Ishikawa (cell line): ENCODE measurements at regions not wholly inside any gene's neighbourhood (a gene's known extent, or its start where the extent isn't known, plus 50 kb on each side); places are given as distances from the start of the nearest gene placed in this dataset.

Experiments used
- CEBPB ChIP-seq: IDR thresholded peaks from 2 replicates; pipeline ENCODE4 v1.6.1; 2012
- CREB1 ChIP-seq: IDR thresholded peaks from 2 replicates; pipeline ENCODE4 v1.6.1; 2012; ENCODE audit warnings: low read depth
- EGR1 ChIP-seq: IDR thresholded peaks from 2 replicates; pipeline ENCODE4 v1.6.1; 2012
- EP300 ChIP-seq: IDR thresholded peaks from 2 replicates; pipeline ENCODE4 v1.6.1; 2012; ENCODE audit warnings: borderline replicate concordance
- FOXM1 ChIP-seq: IDR thresholded peaks from 2 replicates; pipeline ENCODE4 v1.6.1; 2012; ENCODE audit warnings: low read depth, borderline replicate concordance
- MAX ChIP-seq: IDR thresholded peaks from 2 replicates; pipeline ENCODE4 v1.6.1; 2012
- NFIC ChIP-seq: IDR thresholded peaks from 2 replicates; pipeline ENCODE4 v1.6.1; 2012
- RAD21 ChIP-seq: IDR thresholded peaks from 2 replicates; pipeline ENCODE4 v1.6.1; 2012; ENCODE audit warnings: low read depth
- REST ChIP-seq: IDR thresholded peaks from 2 replicates; pipeline ENCODE4 v1.6.1; 2012; ENCODE audit warnings: low read depth, mild to moderate bottlenecking
- TAF1 ChIP-seq: IDR thresholded peaks from 2 replicates; pipeline ENCODE4 v1.6.1; 2012; ENCODE audit warnings: low read depth, mild to moderate bottlenecking
- TCF12 ChIP-seq: IDR thresholded peaks from 2 replicates; pipeline ENCODE4 v1.6.1; 2012; ENCODE audit warnings: low read depth
- TEAD4 ChIP-seq: IDR thresholded peaks from 2 replicates; pipeline ENCODE4 v1.6.1; 2012
- YY1 ChIP-seq: IDR thresholded peaks from 2 replicates; pipeline ENCODE4 v1.6.1; 2012; ENCODE audit warnings: low read depth
- ZBTB7A ChIP-seq: IDR thresholded peaks from 2 replicates; pipeline ENCODE4 v1.6.1; 2012; ENCODE audit warnings: low read depth
- TF ChIP-seq, protein P1 (sequence below): IDR thresholded peaks from 2 replicates; pipeline ENCODE4 v1.6.1; 2012

- TF ChIP-seq EP300 (no peak), RAD21 (no peak), TCF12 (no peak), YY1 (no peak), EGR1 (no peak), NFIC (no peak), ZBTB7A (no peak), TAF1 (no peak)
These were observed 150.6 kb upstream of the TCF4 start for GRCh38 chr18:55738483-55739114.

DNA sequence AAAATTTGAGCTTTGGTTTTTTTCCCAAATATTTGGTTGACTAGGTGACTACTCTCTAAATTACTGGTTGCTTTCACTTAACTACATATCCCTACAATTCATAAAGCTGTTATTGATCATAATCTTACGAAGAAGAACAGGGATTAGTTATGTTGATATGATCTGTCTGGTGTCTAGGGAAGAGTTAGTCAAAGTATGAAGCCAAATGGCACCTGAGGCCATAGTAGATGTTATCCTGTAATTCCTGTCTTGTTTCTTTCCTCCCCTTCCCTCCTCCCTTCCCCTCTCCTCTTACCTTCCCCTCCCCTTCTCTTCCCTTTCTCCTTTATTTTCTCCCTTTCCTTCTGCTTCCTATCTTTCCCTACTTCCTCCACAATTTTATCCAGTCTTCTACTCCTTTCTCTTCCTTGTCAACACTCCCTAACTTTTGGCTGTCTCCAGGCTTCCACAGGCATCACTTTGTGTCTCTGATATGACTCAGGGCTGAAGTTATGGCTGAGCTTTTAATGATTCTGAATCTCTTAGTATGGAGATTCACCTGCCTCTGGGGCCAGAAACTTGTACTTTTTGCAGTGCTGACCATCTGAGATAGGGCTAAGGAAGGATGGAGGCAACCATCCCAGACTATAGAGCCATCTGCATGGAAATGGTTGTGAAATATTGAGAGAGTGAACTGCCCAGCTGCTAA is 149.9 kb upstream of the TCF4 start:
- TF ChIP-seq TEAD4 (no peak), EGR1 (no peak), TCF12 (no peak), YY1 (no peak), REST (no peak), CREB1 (no peak), NFIC (no peak), RAD21 (no peak), TAF1 (no peak), CEBPB (no peak), EP300 (no peak), ZBTB7A (no peak), MAX (no peak), FOXM1 (no peak)
- TF ChIP-seq, protein P1, sequence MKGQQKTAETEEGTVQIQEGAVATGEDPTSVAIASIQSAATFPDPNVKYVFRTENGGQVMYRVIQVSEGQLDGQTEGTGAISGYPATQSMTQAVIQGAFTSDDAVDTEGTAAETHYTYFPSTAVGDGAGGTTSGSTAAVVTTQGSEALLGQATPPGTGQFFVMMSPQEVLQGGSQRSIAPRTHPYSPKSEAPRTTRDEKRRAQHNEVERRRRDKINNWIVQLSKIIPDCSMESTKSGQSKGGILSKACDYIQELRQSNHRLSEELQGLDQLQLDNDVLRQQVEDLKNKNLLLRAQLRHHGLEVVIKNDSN = no peak

DNA sequence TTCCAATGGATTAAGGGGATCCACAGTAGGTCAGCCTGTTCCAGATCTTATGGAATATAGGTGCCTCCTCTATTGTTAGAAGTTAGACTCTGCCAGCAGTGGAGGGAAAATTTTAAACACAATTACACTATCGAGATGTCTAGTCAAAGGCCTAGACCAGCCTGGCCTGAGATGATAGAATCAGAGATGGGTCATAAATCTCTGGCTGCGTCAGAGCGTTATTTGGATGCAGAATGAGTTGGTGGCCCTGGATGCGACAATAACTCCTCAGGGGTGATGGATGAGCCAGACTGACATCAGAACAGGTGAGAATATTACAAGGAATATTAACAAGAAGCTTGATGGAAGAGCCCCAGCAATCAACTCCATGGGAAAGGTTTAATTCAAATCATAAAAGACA is 149.3 kb upstream of the TCF4 start:
- TF ChIP-seq NFIC (no peak), RAD21 (no peak), REST (no peak), EGR1 (no peak), TCF12 (no peak), TEAD4 (no peak), MAX (no peak), YY1 (no peak), CEBPB (no peak), FOXM1 (no peak), CREB1 (no peak)
- TF ChIP-seq, protein P1 = no peak

DNA sequence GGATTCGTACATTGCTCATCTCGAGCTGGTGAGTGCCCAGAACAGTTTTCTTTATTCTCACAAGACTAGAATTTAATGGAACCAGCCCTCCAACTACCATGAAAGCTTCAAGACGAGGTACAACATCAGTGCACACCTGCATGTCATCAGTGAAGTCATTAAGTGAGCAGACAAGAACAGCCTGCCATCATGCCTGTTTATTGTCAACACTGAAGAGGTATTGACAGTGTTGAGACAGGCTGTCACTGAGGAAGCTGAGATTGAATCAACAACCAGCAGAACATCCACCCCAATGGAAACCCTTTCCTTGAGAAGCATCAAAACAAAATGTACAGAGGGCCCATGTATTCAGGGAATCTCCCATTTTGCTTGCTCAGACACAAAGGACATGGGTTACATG is 148.0 kb upstream of the TCF4 start:
- TF ChIP-seq, protein P1 = no peak
- TF ChIP-seq EP300 (no peak), CREB1 (no peak), FOXM1 (no peak), NFIC (no peak), TCF12 (no peak), YY1 (no peak), REST (no peak), TEAD4 (no peak), MAX (no peak), CEBPB (no peak), EGR1 (no peak), ZBTB7A (no peak), RAD21 (no peak), TAF1 (no peak)
